ENCODE measurements at regions not wholly inside any gene's neighbourhood (a gene's known extent, or its start where the extent isn't known, plus 50 kb on each side); places are given as distances from the start of the nearest gene placed in this dataset.
A peak's percentile ranks its signal among the peaks of the same experiment; 100 is the strongest.

DNA sequence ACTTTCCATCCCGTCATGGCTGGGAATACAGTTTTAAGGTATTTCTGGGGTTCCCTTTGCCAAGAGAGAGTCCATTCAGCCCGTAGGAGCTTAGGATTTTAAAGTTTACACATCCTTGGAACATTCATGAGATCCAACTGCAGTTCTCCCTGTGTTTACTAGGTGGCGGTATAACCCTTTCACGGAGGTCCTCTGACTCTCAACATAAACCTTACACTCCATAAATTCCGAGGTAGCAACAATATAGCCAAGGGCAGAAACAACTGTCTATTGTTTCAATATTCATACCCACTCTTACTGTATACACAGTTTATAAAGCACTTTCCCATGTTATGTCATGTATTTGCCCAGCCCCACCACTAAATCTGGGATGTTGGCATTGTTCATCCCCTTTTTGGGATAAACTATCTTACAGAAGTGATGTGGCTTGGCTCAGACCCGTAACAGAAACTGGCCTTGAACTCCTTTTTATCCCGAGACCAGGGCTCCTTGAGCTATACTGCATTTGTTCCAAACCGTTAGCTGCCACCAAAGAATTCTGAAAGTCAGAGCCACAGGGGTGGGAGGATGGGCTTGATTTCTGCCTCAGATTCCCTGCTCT is 69.2 kb upstream of the COL6A5 start:
- Histone ChIP-seq H3K4me1 (no peaks in the 10 kb centered on the region), H3K9me3 (no peaks in the 10 kb centered on the region), H3K4me3 (no peak overlapping the region), H3K27ac (no peak overlapping the region), H3K4me2 (no peak overlapping the region)
- TF ChIP-seq POLR2A (IDR thresholded peaks at IDR 0.05; ENCODE audit: low read length) (no peak), ZFP36 (IDR thresholded peaks at IDR 0.05; ENCODE audit: borderline replicate concordance, partially characterized antibody) (no peak), SMC3 (IDR thresholded peaks at IDR 0.05) (peak; percentile 33; the same call in 2 of the 3 replicates), RAD21 (conservative IDR thresholded peaks at IDR 0.05 in 1 of 2, IDR thresholded peaks at IDR 0.05 in 1 of 2) (peak; percentile 63 to 77), RFX5 (IDR thresholded peaks at IDR 0.05) (no peak)
- TF ChIP-seq, protein P1, sequence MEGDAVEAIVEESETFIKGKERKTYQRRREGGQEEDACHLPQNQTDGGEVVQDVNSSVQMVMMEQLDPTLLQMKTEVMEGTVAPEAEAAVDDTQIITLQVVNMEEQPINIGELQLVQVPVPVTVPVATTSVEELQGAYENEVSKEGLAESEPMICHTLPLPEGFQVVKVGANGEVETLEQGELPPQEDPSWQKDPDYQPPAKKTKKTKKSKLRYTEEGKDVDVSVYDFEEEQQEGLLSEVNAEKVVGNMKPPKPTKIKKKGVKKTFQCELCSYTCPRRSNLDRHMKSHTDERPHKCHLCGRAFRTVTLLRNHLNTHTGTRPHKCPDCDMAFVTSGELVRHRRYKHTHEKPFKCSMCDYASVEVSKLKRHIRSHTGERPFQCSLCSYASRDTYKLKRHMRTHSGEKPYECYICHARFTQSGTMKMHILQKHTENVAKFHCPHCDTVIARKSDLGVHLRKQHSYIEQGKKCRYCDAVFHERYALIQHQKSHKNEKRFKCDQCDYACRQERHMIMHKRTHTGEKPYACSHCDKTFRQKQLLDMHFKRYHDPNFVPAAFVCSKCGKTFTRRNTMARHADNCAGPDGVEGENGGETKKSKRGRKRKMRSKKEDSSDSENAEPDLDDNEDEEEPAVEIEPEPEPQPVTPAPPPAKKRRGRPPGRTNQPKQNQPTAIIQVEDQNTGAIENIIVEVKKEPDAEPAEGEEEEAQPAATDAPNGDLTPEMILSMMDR (IDR thresholded peaks at IDR 0.05): peak; percentile 63
- POLR2A ChIA-PET: interaction anchor here (0.9 kb wide), 1 partner anchor 618 kb away, joined by 3 read pairs; the partner anchor contains the start of gene ATP2C1
- CTCF ChIA-PET: interaction anchor here (0.7 to 2.0 kb wide), 18 partner anchors 10 to 1340 kb away, joined by 3 to 9 read pairs (median 3); no protein-coding TSS in a partner anchor
- peak; percentile 28 to 39 for DNase-seq (ENCODE audit: low read depth in 1 of 2, low spot score in 1 of 2)
- no peak for FAIRE-seq
- 2% methylated on average over 8 of the region's 8 CpGs for WGBS (ENCODE audit: missing lambda C conversion rate)
- ATAC-seq: peak; percentile 84 to 87; a peak in 5 of 6 replicates

DNA sequence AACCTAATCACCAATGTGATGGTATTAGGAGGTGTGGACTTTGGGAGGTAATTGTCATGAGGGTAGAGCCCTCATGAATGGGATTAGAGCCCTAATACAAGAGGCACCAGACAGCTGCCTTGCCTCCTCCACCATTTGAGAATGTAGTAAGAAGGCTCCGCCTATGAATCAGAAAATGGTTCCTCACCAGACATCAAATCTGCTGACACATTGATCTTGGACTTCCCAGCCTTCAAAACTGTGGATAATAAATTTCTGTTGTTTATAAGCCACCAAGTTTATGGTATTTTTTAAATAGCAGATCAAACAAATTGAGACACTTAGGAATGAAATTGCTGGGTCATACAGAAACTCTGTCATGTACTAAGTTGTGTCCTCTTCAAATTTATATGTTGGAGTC is 56.8 kb upstream of the COL6A5 start:
- no peak for ATAC-seq
- WGBS (ENCODE audit: missing lambda C conversion rate): 0% methylated on average over 1 of the region's 1 CpG

DNA sequence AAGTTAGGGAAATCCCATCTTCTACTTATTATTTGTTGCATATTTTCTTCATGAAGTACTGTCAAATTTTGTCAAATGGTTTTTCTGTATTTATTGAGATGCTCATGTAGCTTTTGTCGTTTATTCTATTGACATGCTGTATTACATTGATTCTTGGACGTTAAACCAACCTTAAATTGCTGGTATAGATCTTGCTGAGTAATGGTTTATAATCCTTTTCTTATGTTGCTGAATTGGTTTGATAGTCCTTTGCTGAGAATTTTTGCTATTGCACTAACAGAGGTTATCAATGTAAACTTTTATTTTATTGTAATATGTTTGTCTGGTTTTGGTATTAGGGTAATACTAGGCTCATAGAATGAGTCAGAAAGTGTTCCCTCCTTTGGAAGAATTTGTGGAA is 54.3 kb upstream of the COL6A5 start:
- TF ChIP-seq CHD2 (IDR thresholded peaks at IDR 0.05; ENCODE audit: low read length, partially characterized antibody) (no peak), RFX5 (IDR thresholded peaks at IDR 0.05) (no peak), SMC3 (IDR thresholded peaks at IDR 0.05) (no peak), JUNB (IDR thresholded peaks at IDR 0.05) (no peak), RARB (CRISPR knock-in tag; IDR thresholded peaks at IDR 0.05) (no peak), MAFK (IDR thresholded peaks at IDR 0.05; ENCODE audit: partially characterized antibody) (no peak), HOXB13 (CRISPR knock-in tag; IDR thresholded peaks at IDR 0.05; ENCODE audit: low read depth) (no peak), GATA3 (IDR thresholded peaks at IDR 0.05; ENCODE audit: borderline replicate concordance) (no peak), TFCP2L1 (CRISPR knock-in tag; IDR thresholded peaks at IDR 0.05) (no peak), EP300 (IDR thresholded peaks at IDR 0.05) (no peak), BHLHE40 (IDR thresholded peaks at IDR 0.05; ENCODE audit: low read depth, low read length) (no peak)
- TF ChIP-seq, protein P2, sequence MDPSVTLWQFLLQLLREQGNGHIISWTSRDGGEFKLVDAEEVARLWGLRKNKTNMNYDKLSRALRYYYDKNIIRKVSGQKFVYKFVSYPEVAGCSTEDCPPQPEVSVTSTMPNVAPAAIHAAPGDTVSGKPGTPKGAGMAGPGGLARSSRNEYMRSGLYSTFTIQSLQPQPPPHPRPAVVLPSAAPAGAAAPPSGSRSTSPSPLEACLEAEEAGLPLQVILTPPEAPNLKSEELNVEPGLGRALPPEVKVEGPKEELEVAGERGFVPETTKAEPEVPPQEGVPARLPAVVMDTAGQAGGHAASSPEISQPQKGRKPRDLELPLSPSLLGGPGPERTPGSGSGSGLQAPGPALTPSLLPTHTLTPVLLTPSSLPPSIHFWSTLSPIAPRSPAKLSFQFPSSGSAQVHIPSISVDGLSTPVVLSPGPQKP (IDR thresholded peaks at IDR 0.05; ENCODE audit: low read depth, low read length): no peak
- TF ChIP-seq, protein P3, sequence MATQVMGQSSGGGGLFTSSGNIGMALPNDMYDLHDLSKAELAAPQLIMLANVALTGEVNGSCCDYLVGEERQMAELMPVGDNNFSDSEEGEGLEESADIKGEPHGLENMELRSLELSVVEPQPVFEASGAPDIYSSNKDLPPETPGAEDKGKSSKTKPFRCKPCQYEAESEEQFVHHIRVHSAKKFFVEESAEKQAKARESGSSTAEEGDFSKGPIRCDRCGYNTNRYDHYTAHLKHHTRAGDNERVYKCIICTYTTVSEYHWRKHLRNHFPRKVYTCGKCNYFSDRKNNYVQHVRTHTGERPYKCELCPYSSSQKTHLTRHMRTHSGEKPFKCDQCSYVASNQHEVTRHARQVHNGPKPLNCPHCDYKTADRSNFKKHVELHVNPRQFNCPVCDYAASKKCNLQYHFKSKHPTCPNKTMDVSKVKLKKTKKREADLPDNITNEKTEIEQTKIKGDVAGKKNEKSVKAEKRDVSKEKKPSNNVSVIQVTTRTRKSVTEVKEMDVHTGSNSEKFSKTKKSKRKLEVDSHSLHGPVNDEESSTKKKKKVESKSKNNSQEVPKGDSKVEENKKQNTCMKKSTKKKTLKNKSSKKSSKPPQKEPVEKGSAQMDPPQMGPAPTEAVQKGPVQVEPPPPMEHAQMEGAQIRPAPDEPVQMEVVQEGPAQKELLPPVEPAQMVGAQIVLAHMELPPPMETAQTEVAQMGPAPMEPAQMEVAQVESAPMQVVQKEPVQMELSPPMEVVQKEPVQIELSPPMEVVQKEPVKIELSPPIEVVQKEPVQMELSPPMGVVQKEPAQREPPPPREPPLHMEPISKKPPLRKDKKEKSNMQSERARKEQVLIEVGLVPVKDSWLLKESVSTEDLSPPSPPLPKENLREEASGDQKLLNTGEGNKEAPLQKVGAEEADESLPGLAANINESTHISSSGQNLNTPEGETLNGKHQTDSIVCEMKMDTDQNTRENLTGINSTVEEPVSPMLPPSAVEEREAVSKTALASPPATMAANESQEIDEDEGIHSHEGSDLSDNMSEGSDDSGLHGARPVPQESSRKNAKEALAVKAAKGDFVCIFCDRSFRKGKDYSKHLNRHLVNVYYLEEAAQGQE (IDR thresholded peaks at IDR 0.05): no peak
- TF ChIP-seq, protein P4, sequence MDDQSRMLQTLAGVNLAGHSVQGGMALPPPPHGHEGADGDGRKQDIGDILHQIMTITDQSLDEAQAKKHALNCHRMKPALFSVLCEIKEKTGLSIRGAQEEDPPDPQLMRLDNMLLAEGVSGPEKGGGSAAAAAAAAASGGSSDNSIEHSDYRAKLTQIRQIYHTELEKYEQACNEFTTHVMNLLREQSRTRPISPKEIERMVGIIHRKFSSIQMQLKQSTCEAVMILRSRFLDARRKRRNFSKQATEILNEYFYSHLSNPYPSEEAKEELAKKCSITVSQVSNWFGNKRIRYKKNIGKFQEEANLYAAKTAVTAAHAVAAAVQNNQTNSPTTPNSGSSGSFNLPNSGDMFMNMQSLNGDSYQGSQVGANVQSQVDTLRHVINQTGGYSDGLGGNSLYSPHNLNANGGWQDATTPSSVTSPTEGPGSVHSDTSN (IDR thresholded peaks at IDR 0.05): no peak
- ChIA-PET POLR2A (no interaction called here), CTCF (no interaction called here)
- no peak for FAIRE-seq
- H3K4me1 ChIP-seq: no peaks in the 10 kb centered on the region
- H3K9me3 ChIP-seq: no peaks in the 10 kb centered on the region
- no peak for ATAC-seq
- H3K27ac ChIP-seq: no peak overlapping the region
- WGBS (ENCODE audit: missing lambda C conversion rate): 2% methylated on average over 2 of the region's 2 CpGs
- no peak for DNase-seq (ENCODE audit: low read depth in 1 of 2, low spot score in 1 of 2)
- no peak overlapping the region for H3K4me2 ChIP-seq
- no peak overlapping the region for H3K4me3 ChIP-seq

More for the DNA sequence above, 56.8 kb upstream of the COL6A5 start:
- Histone ChIP-seq H3K4me3 (no peak overlapping the region), H3K4me1 (no peaks in the 10 kb centered on the region), H3K9me3 (no peaks in the 10 kb centered on the region), H3K27ac (no peak overlapping the region), H3K4me2 (no peak overlapping the region)
- TF ChIP-seq MAFK (IDR thresholded peaks at IDR 0.05; ENCODE audit: partially characterized antibody): peak; percentile 23
- TF ChIP-seq, protein P5, sequence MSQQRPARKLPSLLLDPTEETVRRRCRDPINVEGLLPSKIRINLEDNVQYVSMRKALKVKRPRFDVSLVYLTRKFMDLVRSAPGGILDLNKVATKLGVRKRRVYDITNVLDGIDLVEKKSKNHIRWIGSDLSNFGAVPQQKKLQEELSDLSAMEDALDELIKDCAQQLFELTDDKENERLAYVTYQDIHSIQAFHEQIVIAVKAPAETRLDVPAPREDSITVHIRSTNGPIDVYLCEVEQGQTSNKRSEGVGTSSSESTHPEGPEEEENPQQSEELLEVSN (IDR thresholded peaks at IDR 0.05; ENCODE audit: borderline replicate concordance, low read depth): no peak
- FAIRE-seq (no peak), DNase-seq (ENCODE audit: low read depth in 1 of 2, low spot score in 1 of 2) (no peak)
- ChIA-PET POLR2A (no interaction called here), CTCF (no interaction called here)
